Panc1 (cell line): ENCODE measurements at regions not wholly inside any gene's neighbourhood (a gene's known extent, or its start where the extent isn't known, plus 50 kb on each side); places are given as distances from the start of the nearest gene placed in this dataset.
"Not testable (repeated sequence)": the region's sequence is repeated elsewhere in the genome, so short reads cannot be mapped to it uniquely, and the experiment has no call there.

Experiments used
- ATAC-seq: fragments of 200-7000 bp; cut with Tn5 transposase; 2 replicates; pipeline ENCODE4 v1.9.1; 2020; ENCODE audit warnings: mild to moderate bottlenecking, moderate library complexity
- BruUV-seq: library from RNA; stranded (reverse); fragments of 400-500 nt; replicated peaks from 2 replicates; lab custom pipeline; 2021; lab: Mats Ljungman, UMichigan
- CTCF ChIA-PET: fragments of 300-600 bp; sonication (Branson Sonifier 250); formaldehyde crosslinking; loops from one replicate; lab custom pipeline; 2022; ENCODE audit warnings: antibody characterized with exemption; lab: Charles Lee
- POLR2A ChIA-PET: fragments of 300-600 bp; sonication (Branson Sonifier 250); formaldehyde crosslinking; loops from one replicate; lab custom pipeline; 2022; ENCODE audit warnings: antibody characterized with exemption; lab: Charles Lee
- DNase-seq: peaks from one replicate; pipeline ENCODE4 v3.0.0-alpha.2; 2010; ENCODE audit warnings: low read depth, low spot score
- H3K27ac ChIP-seq: 2 replicates; pipeline ENCODE4 v1.5.1; 2011; ENCODE audit warnings: mild to moderate bottlenecking, low read length, inconsistent platforms
- H3K27me3 ChIP-seq: fragments of 200-500 bp; sonication (Bioruptor generic); 2 replicates; pipeline ENCODE4 v1.6.0; 2014; ENCODE audit warnings: low read length, inconsistent platforms; ENCODE audit not compliant: control insufficient read depth, insufficient read depth
- H3K36me3 ChIP-seq: fragments of 200-500 bp; sonication (Bioruptor generic); 2 replicates; pipeline ENCODE4 v1.5.1; 2014; ENCODE audit warnings: inconsistent platforms, mild to moderate bottlenecking, low read length, moderate library complexity; ENCODE audit not compliant: control insufficient read depth, insufficient read depth
- H3K4me1 ChIP-seq: 2 replicates; pipeline ENCODE4 v1.5.1; 2011; ENCODE audit warnings: inconsistent platforms, mild to moderate bottlenecking, low read length, moderate library complexity; ENCODE audit not compliant: control insufficient read depth, insufficient read depth
- H3K4me3 ChIP-seq, 2 experiments: 2 replicates each; pipeline ENCODE4 v1.5.1; 2011 to 2012; ENCODE audit warnings: low read depth in 2 of 2, low read length in 2 of 2, mild to moderate bottlenecking in 2 of 2, inconsistent platforms in 1 of 2, moderate library complexity in 1 of 2
- H3K9me3 ChIP-seq: fragments of 200-500 bp; sonication (Bioruptor generic); 2 replicates; pipeline ENCODE4 v1.5.1; 2014; ENCODE audit warnings: low read depth, mild to moderate bottlenecking, inconsistent platforms, low read length, moderate library complexity; ENCODE audit not compliant: control insufficient read depth, insufficient read depth
- CTCF ChIP-seq: fragments of 450-650 bp; IDR thresholded peaks from 2 replicates; pipeline ENCODE4 v1.5.1; 2017; ENCODE audit warnings: mild to moderate bottlenecking
- POLR2AphosphoS5 ChIP-seq: IDR thresholded peaks from 2 replicates; pipeline ENCODE4 v1.6.1; 2012; ENCODE audit warnings: mild to moderate bottlenecking, low read depth, low read length, moderate library complexity
- REST ChIP-seq, 2 experiments: IDR thresholded peaks; 2 replicates each; pipeline ENCODE4 v1.6.1; 2011 to 2012; ENCODE audit warnings: low read depth in 2 of 2, control low read depth in 1 of 2, low read length in 1 of 2, mild to moderate bottlenecking in 1 of 2, moderate library complexity in 1 of 2; ENCODE audit not compliant: insufficient read depth in 1 of 2
- SIN3A ChIP-seq: IDR thresholded peaks from 2 replicates; pipeline ENCODE4 v1.6.1; 2012; ENCODE audit warnings: low read depth, mild to moderate bottlenecking, low read length, moderate library complexity, borderline replicate concordance; ENCODE audit not compliant: insufficient read depth
- TCF7L2 ChIP-seq: IDR thresholded peaks from 2 replicates; pipeline ENCODE4 v1.6.1; 2011; ENCODE audit warnings: mild to moderate bottlenecking, low read depth, low read length, inconsistent platforms
- in situ Hi-C: cut with HindIII; loops from 2 replicates; pipeline ENCODE4 v1.10.0; 2016; ENCODE audit warnings: low sequenced_read_pairs, low pct_unique_long_range_greater_than_20kb
- intact Hi-C: fragments of 100-400 bp; cut with micrococcal nuclease; formaldehyde crosslinking; loops from one replicate; pipeline ENCODE4 v1.10.0; 2022; ENCODE audit not compliant: unreplicated experiment

GRCh38 chr20:29079769-29080690, 2177.4 kb upstream of the DEFB115 start:
- Histone ChIP-seq H3K4me3 (peak overlapping the region; percentile 63 to 85), H3K27me3 (no peaks in the 10 kb centered on the region), H3K27ac (peak overlapping the region; percentile 18), H3K4me1 (no peaks in the 10 kb centered on the region), H3K36me3 (no peaks in the 10 kb centered on the region), H3K9me3 (no peaks in the 10 kb centered on the region)
- 0 out of 2 replicates have a peak, but pooled peaks have one; percentile 37 for TF ChIP-seq POLR2AphosphoS5
- peak; percentile 92 for TF ChIP-seq SIN3A
- TF ChIP-seq TCF7L2: no peak
- no peak for TF ChIP-seq REST (IDR thresholded peaks at IDR 0.05; ENCODE audit: insufficient read depth in 1 of 2, low read depth in 2 of 2, low read length in 1 of 2)
- TF ChIP-seq CTCF: peak; percentile 51
- in situ Hi-C loops (no loop called here), intact Hi-C loops (no loop called here)
- BruUV-seq: no TSS peak
- ATAC-seq: peak; percentile 100
- CTCF ChIA-PET: no interaction called here
- peak; percentile 68 for DNase-seq
- POLR2A ChIA-PET: interaction anchor here (0.6 kb wide), 2 partner anchors 10 to 477 kb away, joined by 3 to 11 read pairs; no protein-coding TSS in a partner anchor

GRCh38 chr20:29081712-29082111, 2175.8 kb upstream of the DEFB115 start:
- H3K9me3 ChIP-seq, H3K27ac ChIP-seq, POLR2A ChIA-PET, DNase-seq, H3K4me1 ChIP-seq, H3K4me3 ChIP-seq, H3K36me3 ChIP-seq, in situ Hi-C loops, H3K27me3 ChIP-seq, ATAC-seq, BruUV-seq, CTCF ChIA-PET, intact Hi-C loops: not testable (repeated sequence)

DNA sequence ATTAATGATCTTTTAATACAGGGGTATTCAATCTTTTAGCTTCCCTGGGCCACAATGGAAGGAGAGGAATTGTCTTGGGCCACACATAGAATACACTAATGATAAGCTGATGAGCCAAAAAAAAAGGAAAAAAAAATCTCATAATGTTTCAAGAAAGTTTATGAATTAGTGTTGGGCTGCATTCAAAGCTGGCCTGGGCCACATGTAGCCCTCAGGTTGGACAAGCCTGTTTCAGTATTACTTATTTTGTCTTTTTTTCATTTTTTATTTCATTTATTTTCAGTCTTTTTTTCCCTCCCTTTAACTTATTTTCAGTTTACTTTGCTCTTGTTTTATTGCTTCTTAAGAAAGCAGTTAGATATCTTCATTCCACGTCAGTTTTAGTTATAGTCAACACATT, 2171.8 kb upstream of the DEFB115 start:
- ATAC-seq: no peak
- no peak for TF ChIP-seq POLR2AphosphoS5
- no peak for TF ChIP-seq CTCF
- POLR2A ChIA-PET: no interaction called here
- H3K27me3 ChIP-seq: no peaks in the 10 kb centered on the region
- no peak for DNase-seq
- H3K9me3 ChIP-seq: no peaks in the 10 kb centered on the region
- in situ Hi-C loops: no loop called here
- no peaks in the 10 kb centered on the region for H3K4me1 ChIP-seq
- H3K27ac ChIP-seq: no peak overlapping the region
- CTCF ChIA-PET: no interaction called here
- no peak overlapping the region for H3K4me3 ChIP-seq
- no TSS peak for BruUV-seq
- intact Hi-C loops: no loop called here
- no peaks in the 10 kb centered on the region for H3K36me3 ChIP-seq

DNA sequence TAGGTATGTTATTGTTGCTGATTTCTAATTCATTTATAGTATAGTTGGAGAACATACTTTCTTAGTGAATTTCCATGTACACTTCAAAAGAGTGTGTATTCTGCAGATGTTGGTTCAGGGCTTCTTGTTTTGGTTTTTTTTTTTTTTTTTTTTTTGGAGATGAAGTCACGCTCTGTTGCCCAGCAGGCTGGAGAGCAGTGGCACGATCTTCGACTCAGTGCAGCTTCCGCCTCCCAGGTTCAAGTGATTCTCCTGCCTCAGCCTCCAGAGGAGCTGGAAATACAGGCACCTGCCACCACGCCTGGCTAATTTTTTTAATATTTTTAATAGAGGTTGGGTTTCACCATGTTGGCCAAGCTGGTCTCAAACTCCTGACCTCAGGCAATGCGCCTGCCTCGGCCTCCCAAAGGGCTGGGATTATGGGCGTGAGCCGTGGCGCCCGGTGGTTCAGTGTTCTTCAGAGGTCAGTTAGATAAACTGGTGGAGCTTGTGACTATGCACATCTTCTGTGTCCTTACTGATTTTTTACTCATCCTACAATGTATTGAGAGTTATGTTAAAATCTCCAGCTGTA, 2171.2 kb upstream of the DEFB115 start:
- in situ Hi-C loops, BruUV-seq, H3K27ac ChIP-seq, DNase-seq, H3K4me1 ChIP-seq, H3K4me3 ChIP-seq, H3K9me3 ChIP-seq, intact Hi-C loops, ATAC-seq, H3K36me3 ChIP-seq, H3K27me3 ChIP-seq, POLR2A ChIA-PET: not testable (repeated sequence)
- CTCF ChIA-PET: interaction anchor here (0.6 kb wide), 1 partner anchor 669 kb away, joined by 3 read pairs; no protein-coding TSS in a partner anchor
